ENCODE measurements at regions not wholly inside any gene's neighbourhood (a gene's known extent, or its start where the extent isn't known, plus 50 kb on each side); places are given as distances from the start of the nearest gene placed in this dataset.

DNA sequence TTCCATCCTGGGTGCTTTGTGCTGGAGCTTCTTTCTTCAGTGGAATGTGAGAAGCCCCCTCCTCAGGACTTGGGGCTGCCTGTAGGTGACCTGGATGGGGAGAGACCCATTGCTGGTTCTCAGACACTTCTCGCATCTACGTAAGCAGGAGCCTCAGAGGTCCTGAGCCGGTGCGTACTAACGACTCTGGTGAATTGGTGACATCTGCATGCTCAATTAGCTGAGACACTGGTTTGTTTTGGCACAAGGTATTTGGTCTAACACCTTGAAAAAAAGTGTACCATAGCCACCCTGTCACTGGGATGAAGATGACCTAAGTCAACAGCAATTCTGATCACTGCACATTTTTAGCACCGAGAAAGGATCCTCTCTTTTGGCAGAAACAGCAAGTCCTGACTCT lies 57.7 kb downstream of the LRRC30 start:
- Histone ChIP-seq H3K36me3 (no peaks in the 10 kb centered on the region), H3K4me1 (no peaks in the 10 kb centered on the region), H3K9me3 (peaks cover 0 to 4% of the 10 kb centered on the region in 2 donors), H3K4me3 (no peak overlapping the region), H3K27me3 (no peaks in the 10 kb centered on the region), H3K27ac (no peak overlapping the region)
- intact Hi-C loops (cut with DNase I), result no loop called here
- no peak for DNase-seq (ENCODE audit: low spot score in 2 of 2)
- TF ChIP-seq, protein P1, sequence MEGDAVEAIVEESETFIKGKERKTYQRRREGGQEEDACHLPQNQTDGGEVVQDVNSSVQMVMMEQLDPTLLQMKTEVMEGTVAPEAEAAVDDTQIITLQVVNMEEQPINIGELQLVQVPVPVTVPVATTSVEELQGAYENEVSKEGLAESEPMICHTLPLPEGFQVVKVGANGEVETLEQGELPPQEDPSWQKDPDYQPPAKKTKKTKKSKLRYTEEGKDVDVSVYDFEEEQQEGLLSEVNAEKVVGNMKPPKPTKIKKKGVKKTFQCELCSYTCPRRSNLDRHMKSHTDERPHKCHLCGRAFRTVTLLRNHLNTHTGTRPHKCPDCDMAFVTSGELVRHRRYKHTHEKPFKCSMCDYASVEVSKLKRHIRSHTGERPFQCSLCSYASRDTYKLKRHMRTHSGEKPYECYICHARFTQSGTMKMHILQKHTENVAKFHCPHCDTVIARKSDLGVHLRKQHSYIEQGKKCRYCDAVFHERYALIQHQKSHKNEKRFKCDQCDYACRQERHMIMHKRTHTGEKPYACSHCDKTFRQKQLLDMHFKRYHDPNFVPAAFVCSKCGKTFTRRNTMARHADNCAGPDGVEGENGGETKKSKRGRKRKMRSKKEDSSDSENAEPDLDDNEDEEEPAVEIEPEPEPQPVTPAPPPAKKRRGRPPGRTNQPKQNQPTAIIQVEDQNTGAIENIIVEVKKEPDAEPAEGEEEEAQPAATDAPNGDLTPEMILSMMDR (IDR thresholded peaks at IDR 0.05), result no peak

DNA sequence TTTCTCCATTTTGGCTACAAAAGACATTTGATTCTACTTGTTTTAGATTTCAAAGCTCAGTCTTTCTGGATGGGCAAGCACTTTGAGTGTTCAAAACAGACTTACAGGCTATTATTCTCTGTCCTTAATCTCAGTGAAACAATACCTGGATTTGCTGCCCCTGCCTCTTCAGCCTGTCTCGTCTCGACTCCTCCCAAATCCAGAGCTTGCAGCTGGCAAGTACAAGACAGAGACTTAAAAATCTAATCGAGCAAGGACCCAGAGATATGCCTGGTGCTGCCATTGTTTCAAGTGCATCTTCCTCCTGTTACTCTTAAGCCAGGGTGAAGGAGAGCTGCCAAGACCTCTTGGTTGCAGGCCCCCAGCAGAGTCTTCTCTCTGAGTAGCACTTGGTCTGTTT lies 59.2 kb downstream of the LRRC30 start:
- DNase-seq (ENCODE audit: low spot score in 2 of 2), result no peak
- TF ChIP-seq, protein P1 (IDR thresholded peaks at IDR 0.05), result no peak
- intact Hi-C loops (cut with DNase I), result no loop called here

DNA sequence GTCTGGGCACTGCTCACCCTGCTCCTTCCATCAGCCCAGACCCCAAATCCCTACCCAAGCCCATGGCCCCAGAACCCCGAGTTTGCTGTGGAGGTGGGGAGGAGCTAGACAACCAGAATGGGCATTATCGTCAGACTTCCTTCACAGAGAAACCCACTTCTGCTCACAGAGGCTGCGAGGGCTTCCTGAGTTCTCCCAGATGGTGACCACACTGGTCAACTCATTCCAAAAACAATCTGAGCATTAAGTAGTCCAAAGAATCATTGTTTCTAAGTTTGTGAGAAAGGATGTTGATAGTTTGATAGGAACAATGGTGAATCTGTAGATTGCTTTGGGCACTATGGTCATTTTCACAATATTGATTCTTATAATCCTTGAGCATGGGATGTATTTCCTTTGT lies 60.2 kb downstream of the LRRC30 start:
- no peak for DNase-seq (ENCODE audit: low spot score in 2 of 2)
- H3K9me3 ChIP-seq, result peaks cover under 1 to 10% of the 10 kb centered on the region in 2 donors
- H3K36me3 ChIP-seq, result no peaks in the 10 kb centered on the region
- no peaks in the 10 kb centered on the region for H3K27me3 ChIP-seq
- intact Hi-C loops (cut with DNase I), result no loop called here
- no peak overlapping the region for H3K4me3 ChIP-seq
- no peaks in the 10 kb centered on the region for H3K4me1 ChIP-seq
- H3K27ac ChIP-seq, result no peak overlapping the region
- TF ChIP-seq, protein P1 (IDR thresholded peaks at IDR 0.05), result no peak

More for the DNA sequence above, 59.2 kb downstream of the LRRC30 start:
- H3K36me3 ChIP-seq, result no peaks in the 10 kb centered on the region
- H3K4me1 ChIP-seq, result no peaks in the 10 kb centered on the region
- no peaks in the 10 kb centered on the region for H3K27me3 ChIP-seq
- peaks cover 0 to 4% of the 10 kb centered on the region in 2 donors for H3K9me3 ChIP-seq
- no peak overlapping the region for H3K27ac ChIP-seq
- H3K4me3 ChIP-seq, result no peak overlapping the region

DNA sequence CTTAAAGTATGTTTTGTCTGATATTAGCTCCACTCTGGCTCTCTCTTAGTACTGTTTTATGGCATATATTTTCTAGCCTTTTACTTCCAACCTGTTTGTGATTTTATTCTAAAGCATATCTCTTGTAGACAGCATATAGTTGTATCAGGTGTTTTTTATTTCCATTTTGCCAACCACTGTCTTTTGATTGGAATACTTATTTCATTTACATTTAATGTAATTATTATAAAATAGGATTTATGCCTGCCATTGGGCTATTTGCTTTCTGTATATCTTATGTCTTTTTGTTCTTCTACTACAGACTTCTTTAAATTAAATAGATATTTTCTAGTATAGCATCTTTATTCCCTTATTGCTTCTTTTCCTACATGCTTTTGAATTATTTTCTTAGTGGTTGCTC lies 67.3 kb downstream of the LRRC30 start:
- Histone ChIP-seq H3K27me3 (no peaks in the 10 kb centered on the region), H3K4me3 (no peak overlapping the region), H3K4me1 (no peaks in the 10 kb centered on the region), H3K27ac (no peak overlapping the region), H3K9me3 (peaks cover 3 to 18% of the 10 kb centered on the region in 2 donors), H3K36me3 (no peaks in the 10 kb centered on the region)
- TF ChIP-seq, protein P1 (IDR thresholded peaks at IDR 0.05), result no peak
- intact Hi-C loops (cut with DNase I), result no loop called here
- no peak for DNase-seq (ENCODE audit: low spot score in 2 of 2)

DNA sequence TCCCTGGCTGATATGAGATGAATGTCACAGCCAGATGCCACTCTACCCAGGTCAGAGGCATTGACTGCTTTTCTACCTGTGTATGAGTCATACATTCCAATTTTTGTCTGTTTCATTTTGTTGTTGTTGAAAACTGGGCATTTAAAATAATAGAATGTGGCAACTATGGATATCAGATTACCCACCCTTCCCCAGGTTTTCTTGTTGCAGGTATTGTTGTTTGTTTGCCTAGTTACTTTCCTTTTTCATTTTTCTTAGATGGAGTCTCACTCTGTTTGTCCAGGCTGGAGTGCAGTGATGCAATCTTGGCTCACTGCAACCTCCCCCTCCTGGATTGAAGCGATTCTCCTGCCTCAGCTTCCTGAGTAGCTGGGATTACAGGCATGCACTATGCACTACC lies 70.2 kb downstream of the LRRC30 start:
- Histone ChIP-seq H3K4me3 (no peak overlapping the region), H3K36me3 (no peaks in the 10 kb centered on the region), H3K27me3 (no peaks in the 10 kb centered on the region), H3K9me3 (peaks cover 2 to 11% of the 10 kb centered on the region in 2 donors), H3K27ac (no peak overlapping the region), H3K4me1 (no peaks in the 10 kb centered on the region)
- TF ChIP-seq, protein P1 (IDR thresholded peaks at IDR 0.05), result no peak
- intact Hi-C loops (cut with DNase I), result no loop called here
- no peak for DNase-seq (ENCODE audit: low spot score in 2 of 2)
